Right lobe of liver (tissue), 6 donors: ENCODE measurements at regions not wholly inside any gene's neighbourhood (a gene's known extent, or its start where the extent isn't known, plus 50 kb on each side); places are given as distances from the start of the nearest gene placed in this dataset.

Experiments used
- ATAC-seq, 4 donors: fragments of 200-7000 bp; cut with Tn5 transposase; one replicate each; pipeline ENCODE4 v1.9.1; 2020; ENCODE audit warnings: mild to moderate bottlenecking in 4 of 4, moderate library complexity in 4 of 4
- DNase-seq, 3 donors: peaks; one replicate each; pipeline ENCODE4 v3.0.0-alpha.2; 2020
- H3K27ac ChIP-seq, 3 donors: fragments of 200-600 bp; one replicate each; pipeline ENCODE4 v1.8.0; 2022
- H3K27me3 ChIP-seq, 2 donors: fragments of 200-600 bp; one replicate each; pipeline ENCODE4 v1.8.0; 2022
- H3K36me3 ChIP-seq, 4 donors: fragments of 200-600 bp; sonication (generic) in 1 of 4; one replicate each; pipeline versions ENCODE4 v1.5.1 to v1.8.0; 2017 to 2022; ENCODE audit warnings: control low read depth in 1 of 4
- H3K4me1 ChIP-seq, 4 donors: fragments of 200-600 bp; sonication (generic) in 1 of 4; one replicate each; pipeline versions ENCODE4 v1.5.1 to v1.8.0; 2017 to 2022; ENCODE audit warnings: control low read depth in 1 of 4
- H3K4me3 ChIP-seq, 3 donors: fragments of 200-600 bp; one replicate each; pipeline ENCODE4 v1.8.0; 2022
- H3K9me3 ChIP-seq, 4 donors: fragments of 200-600 bp; sonication (generic) in 1 of 4; one replicate each; pipeline versions ENCODE4 v1.5.1 to v1.8.0; 2017 to 2022; ENCODE audit warnings: control low read depth in 1 of 4
- CTCF ChIP-seq, 4 donors: fragments of 200-600 bp in 3 of 4; fragments of 450-650 bp in 1 of 4; IDR thresholded peaks; one replicate each; pipeline versions ENCODE4 v1.5.1 to v1.8.0; 2016 to 2022; ENCODE audit warnings: antibody characterized with exemption in 4 of 4, mild to moderate bottlenecking in 2 of 4
- POLR2A ChIP-seq: fragments of 450-650 bp; IDR thresholded peaks from one replicate; pipeline ENCODE4 v1.6.1; 2017; ENCODE audit warnings: antibody characterized with exemption, mild to moderate bottlenecking
- WGBS: methylation state at CpG from one replicate; pipeline ENCODE4 v1.1.6; 2018; ENCODE audit warnings: low coverage, low lambda C conversion rate; ENCODE audit not compliant: insufficient coverage; ENCODE audit errors: missing lambda C conversion rate; 5-methylcytosine and 5-hydroxymethylcytosine counted together
- intact Hi-C, 2 donors: fragments of 100-400 bp; cut with DNase I; formaldehyde crosslinking; loops; one replicate each; pipeline versions ENCODE4 v1.11.2 to v1.14.1; 2022
- donor health status: DM: no; HTN: yes; CAD: no.
- donor health status: DM: no; HTN: no; CAD: no.
- donor health status: DM: no; HTN: no; CAD: no.
- donor health status: DM: no; HTN: yes; CAD: no.
- donor health status: DM: no; HTN: yes; CAD: no.

- intact Hi-C loops, result loop anchor here in 1 of 2 donors (10.0 kb wide), 1 partner anchor 248 kb away; no protein-coding TSS in a partner anchor
Observed at GRCh38 chr21:16086936-16087335, 357.2 kb downstream of the USP25 start.

GRCh38 chr21:16087523-16087922, 357.7 kb downstream of the USP25 start:
- Histone ChIP-seq H3K27ac (no peak overlapping the region), H3K9me3 (no peaks in the 10 kb centered on the region), H3K4me1 (no peaks in the 10 kb centered on the region), H3K36me3 (no peaks in the 10 kb centered on the region), H3K4me3 (no peak overlapping the region), H3K27me3 (no peaks in the 10 kb centered on the region)
- intact Hi-C loops, result loop anchor here in 1 of 2 donors (10.0 kb wide), 1 partner anchor 247 kb away; no protein-coding TSS in a partner anchor
- ATAC-seq, result no peak
- no peak for DNase-seq
- 94% methylated on average over 1 of the region's 1 CpG for WGBS
- TF ChIP-seq CTCF (IDR thresholded peaks at IDR 0.05), result no peak
- TF ChIP-seq POLR2A, result no peak

More at GRCh38 chr21:16086936-16087335, 357.2 kb downstream of the USP25 start:
- Histone ChIP-seq H3K27ac (no peak overlapping the region), H3K36me3 (no peaks in the 10 kb centered on the region), H3K4me3 (no peak overlapping the region), H3K27me3 (no peaks in the 10 kb centered on the region), H3K9me3 (no peaks in the 10 kb centered on the region), H3K4me1 (no peaks in the 10 kb centered on the region)
- DNase-seq (no peak), ATAC-seq (no peak)
- TF ChIP-seq POLR2A (no peak), CTCF (IDR thresholded peaks at IDR 0.05) (no peak)
- 61% methylated on average over 2 of the region's 2 CpGs for WGBS

- no peak for ATAC-seq
- TF ChIP-seq CTCF (IDR thresholded peaks at IDR 0.05), result no peak
- no peak for TF ChIP-seq POLR2A
- Histone ChIP-seq H3K27me3 (no peaks in the 10 kb centered on the region), H3K9me3 (no peaks in the 10 kb centered on the region), H3K4me3 (no peak overlapping the region), H3K27ac (no peak overlapping the region), H3K4me1 (no peaks in the 10 kb centered on the region), H3K36me3 (no peaks in the 10 kb centered on the region)
- whole genome bisulfite sequencing, result 83% methylated on average over 1 of the region's 1 CpG
- no peak for DNase-seq
- intact Hi-C loops, result loop anchor here in 1 of 2 donors (10.0 kb wide), 1 partner anchor 247 kb away; no protein-coding TSS in a partner anchor
Observed at GRCh38 chr21:16088056-16088455, 358.3 kb downstream of the USP25 start.

GRCh38 chr21:16095005-16095404, 365.2 kb downstream of the USP25 start:
- TF ChIP-seq POLR2A (no peak), CTCF (IDR thresholded peaks at IDR 0.05) (no peak)
- DNase-seq (no peak), ATAC-seq (no peak)
- Histone ChIP-seq H3K4me3 (no peak overlapping the region), H3K27me3 (no peaks in the 10 kb centered on the region), H3K9me3 (no peaks in the 10 kb centered on the region), H3K36me3 (no peaks in the 10 kb centered on the region), H3K27ac (no peak overlapping the region), H3K4me1 (no peaks in the 10 kb centered on the region)
- 57% methylated on average over 3 of the region's 3 CpGs for WGBS
- intact Hi-C loops, result no loop called here

- no peaks in the 10 kb centered on the region for H3K4me1 ChIP-seq
- ATAC-seq, result no peak
- intact Hi-C loops, result no loop called here
- H3K36me3 ChIP-seq, result no peaks in the 10 kb centered on the region
- no peak for TF ChIP-seq CTCF (IDR thresholded peaks at IDR 0.05)
- no peak for TF ChIP-seq POLR2A
- no peak for DNase-seq
- 74% methylated on average over 3 of the region's 3 CpGs for WGBS
- no peaks in the 10 kb centered on the region for H3K9me3 ChIP-seq
- H3K27me3 ChIP-seq, result no peaks in the 10 kb centered on the region
- H3K4me3 ChIP-seq, result no peak overlapping the region
- no peak overlapping the region for H3K27ac ChIP-seq
Observed at GRCh38 chr21:16096988-16097387, 367.2 kb downstream of the USP25 start.
